Retinal pigment epithelial cell (primary cell): ENCODE measurements at regions not wholly inside any gene's neighbourhood (a gene's known extent, or its start where the extent isn't known, plus 50 kb on each side); places are given as distances from the start of the nearest gene placed in this dataset.

Source experiments
- DNase-seq: peaks from one replicate; pipeline ENCODE4 v3.0.0-alpha.2; 2010; ENCODE audit warnings: low read depth
- H3K4me3 ChIP-seq: 2 replicates; pipeline ENCODE4 v1.5.1; 2011; ENCODE audit warnings: mild to moderate bottlenecking, low read length, control low read depth, moderate library complexity
- CTCF ChIP-seq: conservative IDR thresholded peaks from 2 replicates; pipeline ENCODE4 v1.5.1; 2011; ENCODE audit warnings: low read depth, low read length, control low read depth, inconsistent platforms

- no peak for DNase-seq
- no peak for TF ChIP-seq CTCF
- no peak overlapping the region for H3K4me3 ChIP-seq
These were observed 408.1 kb upstream of the CTNND2 start for GRCh38 chr5:12312343-12312742.

GRCh38 chr5:12294151-12294550, 389.9 kb upstream of the CTNND2 start:
- no peak for DNase-seq
- no peak for TF ChIP-seq CTCF
- H3K4me3 ChIP-seq, result no peak overlapping the region

GRCh38 chr5:12292610-12293204, 388.5 kb upstream of the CTNND2 start:
- TF ChIP-seq CTCF, result peak; percentile 41
- DNase-seq, result no peak
- H3K4me3 ChIP-seq, result no peak overlapping the region

- no peak for DNase-seq
- H3K4me3 ChIP-seq, result no peak overlapping the region
- TF ChIP-seq CTCF, result no peak
These were observed 380.4 kb upstream of the CTNND2 start for GRCh38 chr5:12284604-12285003.

GRCh38 chr5:12277504-12278192, 373.4 kb upstream of the CTNND2 start:
- no peak overlapping the region for H3K4me3 ChIP-seq
- DNase-seq, result no peak
- TF ChIP-seq CTCF, result no peak

GRCh38 chr5:12274236-12274635, 370.0 kb upstream of the CTNND2 start:
- no peak for DNase-seq
- no peak for TF ChIP-seq CTCF
- H3K4me3 ChIP-seq, result no peak overlapping the region

GRCh38 chr5:12272389-12272788, 368.1 kb upstream of the CTNND2 start:
- DNase-seq, result no peak
- TF ChIP-seq CTCF, result peak; percentile 21
- H3K4me3 ChIP-seq, result no peak overlapping the region
